ENCODE measurements at regions not wholly inside any gene's neighbourhood (a gene's known extent, or its start where the extent isn't known, plus 50 kb on each side); places are given as distances from the start of the nearest gene placed in this dataset.
A peak's percentile ranks its signal among the peaks of the same experiment; 100 is the strongest.

DNA sequence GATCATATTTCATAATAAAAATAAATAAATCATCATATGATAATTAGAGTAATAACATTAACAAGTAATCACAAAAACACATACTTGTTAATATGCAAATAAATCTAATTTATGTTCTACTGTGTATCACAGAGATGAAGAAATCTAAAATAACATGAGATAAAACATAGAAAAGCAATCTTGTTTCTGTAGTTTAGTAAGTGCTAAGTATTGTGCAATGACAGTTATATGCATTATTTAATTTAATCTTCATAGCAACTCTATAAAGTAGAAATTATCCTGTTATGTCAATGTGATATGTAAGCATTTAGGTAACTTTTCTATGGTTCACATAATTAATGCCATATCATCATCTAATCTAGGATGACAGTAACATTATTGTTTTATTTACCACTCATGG, 108.2 kb upstream of the KCNMB2 start:
- no peak for DNase-seq (ENCODE audit: extremely low spot score, unreplicated experiment)
- H3K4me3 Mint-ChIP-seq (ENCODE audit: unreplicated experiment), result no peak overlapping the region

DNA sequence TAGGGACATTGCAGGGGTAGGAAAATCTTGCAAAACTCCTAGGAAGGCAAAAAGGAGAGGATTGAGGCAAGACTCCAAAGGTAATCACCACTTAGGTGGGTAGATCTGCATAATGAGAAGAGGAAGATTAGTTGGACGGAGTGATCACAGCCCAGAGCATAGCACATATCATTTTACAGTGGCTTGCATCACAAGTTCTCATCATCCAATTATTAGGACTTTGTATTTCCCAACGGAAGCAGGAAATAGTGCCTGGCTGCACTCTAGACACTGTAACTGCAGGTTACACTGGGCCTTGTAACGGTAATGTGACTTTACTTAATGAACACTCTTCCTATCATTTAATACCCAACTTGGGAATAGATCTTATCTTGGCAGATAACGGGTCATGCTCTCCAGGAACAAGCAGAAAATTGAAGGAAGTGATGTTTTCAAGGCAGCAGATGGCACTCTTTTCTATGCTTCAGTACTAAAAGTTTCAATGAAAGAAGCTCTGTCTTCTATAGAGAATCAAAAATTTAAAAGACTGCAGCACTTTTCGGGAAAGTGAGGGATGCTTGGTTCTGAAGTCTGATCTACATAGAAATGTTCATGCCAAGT, 101.9 kb upstream of the KCNMB2 start:
- H3K27ac Mint-ChIP-seq (ENCODE audit: unreplicated experiment), result no peak overlapping the region
- peaks cover 7% of the 10 kb centered on the region for H3K27me3 Mint-ChIP-seq (ENCODE audit: unreplicated experiment)
- H3K4me3 Mint-ChIP-seq (ENCODE audit: unreplicated experiment), result no peak overlapping the region
- peaks cover 9% of the 10 kb centered on the region for H3K4me1 Mint-ChIP-seq (ENCODE audit: unreplicated experiment)
- no peak for DNase-seq (ENCODE audit: extremely low spot score, unreplicated experiment)
- no peaks in the 10 kb centered on the region for H3K9me3 Mint-ChIP-seq (ENCODE audit: unreplicated experiment)
- H3K36me3 Mint-ChIP-seq (ENCODE audit: unreplicated experiment), result no peaks in the 10 kb centered on the region
- peak; percentile 56 for TF ChIP-seq CTCF (IDR thresholded peaks at IDR 0.05)

More for the DNA sequence above, 108.2 kb upstream of the KCNMB2 start:
- H3K4me1 Mint-ChIP-seq (ENCODE audit: unreplicated experiment), result no peaks in the 10 kb centered on the region
- no peak for TF ChIP-seq CTCF (IDR thresholded peaks at IDR 0.05)
- H3K9me3 Mint-ChIP-seq (ENCODE audit: unreplicated experiment), result no peaks in the 10 kb centered on the region
- no peak overlapping the region for H3K27ac Mint-ChIP-seq (ENCODE audit: unreplicated experiment)
- peaks cover 4% of the 10 kb centered on the region for H3K27me3 Mint-ChIP-seq (ENCODE audit: unreplicated experiment)
- no peaks in the 10 kb centered on the region for H3K36me3 Mint-ChIP-seq (ENCODE audit: unreplicated experiment)

- peaks cover 7% of the 10 kb centered on the region for H3K27me3 Mint-ChIP-seq (ENCODE audit: unreplicated experiment)
- H3K27ac Mint-ChIP-seq (ENCODE audit: unreplicated experiment), result no peak overlapping the region
- H3K4me3 Mint-ChIP-seq (ENCODE audit: unreplicated experiment), result no peak overlapping the region
- no peaks in the 10 kb centered on the region for H3K36me3 Mint-ChIP-seq (ENCODE audit: unreplicated experiment)
- no peak for DNase-seq (ENCODE audit: extremely low spot score, unreplicated experiment)
- TF ChIP-seq CTCF (IDR thresholded peaks at IDR 0.05), result no peak
- no peaks in the 10 kb centered on the region for H3K9me3 Mint-ChIP-seq (ENCODE audit: unreplicated experiment)
- H3K4me1 Mint-ChIP-seq (ENCODE audit: unreplicated experiment), result peaks cover 9% of the 10 kb centered on the region
Measured at GRCh38 chr3:178435575-178435974, 100.7 kb upstream of the KCNMB2 start.

GRCh38 chr3:178436773-178437172, 99.5 kb upstream of the KCNMB2 start:
- Mint-ChIP-seq H3K36me3 (ENCODE audit: unreplicated experiment) (no peaks in the 10 kb centered on the region), H3K4me1 (ENCODE audit: unreplicated experiment) (peaks cover 9% of the 10 kb centered on the region), H3K4me3 (ENCODE audit: unreplicated experiment) (no peak overlapping the region), H3K27ac (ENCODE audit: unreplicated experiment) (no peak overlapping the region), H3K9me3 (ENCODE audit: unreplicated experiment) (no peaks in the 10 kb centered on the region), H3K27me3 (ENCODE audit: unreplicated experiment) (peaks cover 9% of the 10 kb centered on the region)
- no peak for DNase-seq (ENCODE audit: extremely low spot score, unreplicated experiment)
- peak; percentile 69 for TF ChIP-seq CTCF (IDR thresholded peaks at IDR 0.05)

DNA sequence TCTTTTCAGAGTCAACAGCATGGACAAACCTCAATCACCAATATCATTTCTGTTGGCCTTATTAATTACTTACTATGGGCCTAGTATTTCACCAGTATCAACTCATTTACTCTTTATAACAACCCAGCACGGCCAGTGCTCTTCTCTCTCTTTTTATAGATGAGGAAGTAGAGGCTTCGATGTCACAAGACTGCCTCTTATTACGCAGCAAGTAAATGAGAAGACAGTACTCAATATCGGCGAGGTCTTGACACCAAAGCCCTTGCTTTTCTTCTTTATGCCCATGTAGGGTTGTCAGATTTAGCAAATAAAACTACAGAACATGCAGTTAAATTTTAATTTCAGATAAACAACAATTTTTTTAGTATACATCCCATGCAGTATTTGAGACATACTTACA, 99.0 kb upstream of the KCNMB2 start:
- Mint-ChIP-seq H3K36me3 (ENCODE audit: unreplicated experiment) (no peaks in the 10 kb centered on the region), H3K4me3 (ENCODE audit: unreplicated experiment) (no peak overlapping the region), H3K4me1 (ENCODE audit: unreplicated experiment) (peaks cover 9% of the 10 kb centered on the region), H3K27ac (ENCODE audit: unreplicated experiment) (no peak overlapping the region), H3K9me3 (ENCODE audit: unreplicated experiment) (no peaks in the 10 kb centered on the region), H3K27me3 (ENCODE audit: unreplicated experiment) (peaks cover 14% of the 10 kb centered on the region)
- no peak for DNase-seq (ENCODE audit: extremely low spot score, unreplicated experiment)
- TF ChIP-seq CTCF (IDR thresholded peaks at IDR 0.05), result no peak
